ENCODE measurements at regions not wholly inside any gene's neighbourhood (a gene's known extent, or its start where the extent isn't known, plus 50 kb on each side); places are given as distances from the start of the nearest gene placed in this dataset.

- H3K36me3 ChIP-seq (ENCODE audit: control insufficient read depth in 1 of 2, insufficient read depth in 2 of 2, low read length in 2 of 2), result no peaks in the 10 kb centered on the region
- no peaks in the 10 kb centered on the region for H3K9me2 ChIP-seq (ENCODE audit: insufficient read depth)
- no peak overlapping the region for H3K4me3 ChIP-seq (replicated peaks in 1 of 2; ENCODE audit: low read depth in 1 of 2, low read length in 2 of 2)
- H3K27me3 ChIP-seq (ENCODE audit: insufficient read depth, low read length), result 0 out of 2 replicates have a peak, but pooled peaks cover 8% of the 10 kb centered on the region
- H3K79me2 ChIP-seq (ENCODE audit: insufficient read depth, low read length), result no peaks in the 10 kb centered on the region
- RAD21 ChIA-PET (ENCODE audit: low non-redundant PET in 1 of 2, low total read pairs in 2 of 2, uncharacterized antibody in 2 of 2, unreplicated experiment in 2 of 2), result no interaction called here
- intact Hi-C loops (cut with micrococcal nuclease), result no loop called here
- no TSS peak for BruUV-seq (replicated peaks)
- ATAC-seq (no peak), DNase-seq (ENCODE audit: low read depth, low spot score) (no peak)
- TF ChIP-seq SRF (IDR thresholded peaks at IDR 0.05; ENCODE audit: low read depth) (no peak), REST (IDR thresholded peaks at IDR 0.05; ENCODE audit: low read depth) (no peak), SP1 (IDR thresholded peaks at IDR 0.05; ENCODE audit: low read depth) (no peak), FOSL1 (IDR thresholded peaks at IDR 0.05; ENCODE audit: low read depth) (no peak), POLR2AphosphoS5 (IDR thresholded peaks at IDR 0.05; ENCODE audit: low read depth, low read length) (no peak), EZH2 (IDR thresholded peaks at IDR 0.05) (no peak), EGR1 (IDR thresholded peaks at IDR 0.05; ENCODE audit: low read depth) (no peak), CBX3 (IDR thresholded peaks at IDR 0.05; ENCODE audit: low read depth) (no peak), SIN3A (IDR thresholded peaks at IDR 0.05; ENCODE audit: low read depth) (no peak), POLR2A (IDR thresholded peaks at IDR 0.05; ENCODE audit: borderline replicate concordance, extremely low read depth, insufficient read depth, insufficient read length) (no peak)
- no peak overlapping the region for H2AFZ ChIP-seq (ENCODE audit: low read depth, low read length, poor library complexity, severe bottlenecking)
- POLR2A ChIA-PET, result no interaction called here
- H3K9ac ChIP-seq (ENCODE audit: low read length), result no peak overlapping the region
- H3K4me1 ChIP-seq (ENCODE audit: control insufficient read depth in 1 of 2, insufficient read depth in 2 of 2, low read length in 2 of 2), result no peaks in the 10 kb centered on the region
- H3K27ac ChIP-seq (ENCODE audit: low read depth, low read length), result no peak overlapping the region
- CTCF ChIA-PET, result no interaction called here
- H3K9me3 ChIP-seq (ENCODE audit: control insufficient read depth in 1 of 2, insufficient read depth in 1 of 2, low read depth in 1 of 2, low read length in 2 of 2), result no peaks in the 10 kb centered on the region
- no peaks in the 10 kb centered on the region for H4K20me1 ChIP-seq (ENCODE audit: insufficient read depth)
- H3K4me2 ChIP-seq (ENCODE audit: low read length), result no peak overlapping the region
Measured at GRCh38 chr7:25379351-25380300, 151.3 kb upstream of the NPVF start.

Measured in HCT116 (cell line).